KMS-11 (cell line): ENCODE measurements at regions not wholly inside any gene's neighbourhood (a gene's known extent, or its start where the extent isn't known, plus 50 kb on each side); places are given as distances from the start of the nearest gene placed in this dataset.

Experiments
- H2AFZ ChIP-seq: fragments of 200-600 bp; sonication (generic); 2 replicates; pipeline ENCODE4 v1.6.1; 2016; ENCODE audit warnings: antibody characterized with exemption, mixed run types, low read depth
- H3K27ac ChIP-seq: fragments of 200-600 bp; sonication (generic); 2 replicates; pipeline ENCODE4 v1.6.1; 2016; ENCODE audit warnings: mild to moderate bottlenecking, mixed run types
- H3K27me3 ChIP-seq: fragments of 200-600 bp; sonication (generic); 2 replicates; pipeline ENCODE4 v1.6.1; 2017; ENCODE audit warnings: mild to moderate bottlenecking, low read depth, mixed run types, moderate library complexity; ENCODE audit not compliant: insufficient read depth
- H3K36me3 ChIP-seq: fragments of 200-600 bp; sonication (generic); 2 replicates; pipeline ENCODE4 v1.6.1; 2017; ENCODE audit warnings: mild to moderate bottlenecking, mixed run types; ENCODE audit not compliant: insufficient read depth
- H3K4me1 ChIP-seq: fragments of 200-600 bp; sonication (generic); 2 replicates; pipeline ENCODE4 v1.6.1; 2016; ENCODE audit warnings: mild to moderate bottlenecking, low read depth, mixed run types; ENCODE audit not compliant: poor library complexity, severe bottlenecking
- H3K4me2 ChIP-seq: fragments of 200-600 bp; sonication (generic); 2 replicates; pipeline ENCODE4 v1.7.0; 2016; ENCODE audit warnings: mild to moderate bottlenecking, mixed run types
- H3K4me3 ChIP-seq: fragments of 200-600 bp; sonication (generic); IDR thresholded peaks from 2 replicates; pipeline ENCODE4 v1.6.1; 2017; ENCODE audit warnings: low read depth, low read length, mixed read lengths; ENCODE audit not compliant: insufficient read depth
- H3K79me2 ChIP-seq: fragments of 200-600 bp; sonication (generic); 2 replicates; pipeline ENCODE4 v1.6.1; 2016; ENCODE audit warnings: low read depth, mixed run types; ENCODE audit not compliant: insufficient read depth
- H3K9ac ChIP-seq: fragments of 200-600 bp; sonication (generic); 2 replicates; pipeline ENCODE4 v1.6.1; 2016; ENCODE audit warnings: mild to moderate bottlenecking, mixed run types
- H4K20me1 ChIP-seq: fragments of 200-600 bp; sonication (generic); 2 replicates; pipeline ENCODE4 v1.6.1; 2016; ENCODE audit warnings: mild to moderate bottlenecking, mixed run types; ENCODE audit not compliant: insufficient read depth
- CTCF ChIP-seq: fragments of 200-600 bp; sonication (generic); conservative IDR thresholded peaks from 2 replicates; pipeline ENCODE4 v1.6.1; 2017; ENCODE audit warnings: low read depth, mild to moderate bottlenecking, antibody characterized with exemption, low read length, moderate library complexity, mixed read lengths

GRCh38 chr4:14743172-14743571 is 259.1 kb upstream of the CPEB2 start:
- H3K27ac ChIP-seq: no peak overlapping the region
- no peak for TF ChIP-seq CTCF
- H2AFZ ChIP-seq: no peak overlapping the region
- no peaks in the 10 kb centered on the region for H3K79me2 ChIP-seq
- H3K4me2 ChIP-seq: no peak overlapping the region
- H3K27me3 ChIP-seq: no peaks in the 10 kb centered on the region
- no peaks in the 10 kb centered on the region for H3K4me1 ChIP-seq
- no peaks in the 10 kb centered on the region for H4K20me1 ChIP-seq
- H3K4me3 ChIP-seq: no peak overlapping the region
- no peak overlapping the region for H3K9ac ChIP-seq
- no peaks in the 10 kb centered on the region for H3K36me3 ChIP-seq

GRCh38 chr4:14743601-14744000 is 258.7 kb upstream of the CPEB2 start:
- Histone ChIP-seq H4K20me1 (no peaks in the 10 kb centered on the region), H3K4me2 (no peak overlapping the region), H3K4me3 (no peak overlapping the region), H3K79me2 (no peaks in the 10 kb centered on the region), H3K36me3 (no peaks in the 10 kb centered on the region), H3K4me1 (no peaks in the 10 kb centered on the region), H2AFZ (no peak overlapping the region), H3K27ac (no peak overlapping the region), H3K27me3 (no peaks in the 10 kb centered on the region), H3K9ac (no peak overlapping the region)
- no peak for TF ChIP-seq CTCF

- no peaks in the 10 kb centered on the region for H3K4me1 ChIP-seq
Measured at GRCh38 chr4:14744346-14744745, 257.9 kb upstream of the CPEB2 start.

GRCh38 chr4:14749910-14750309 is 252.4 kb upstream of the CPEB2 start:
- H4K20me1 ChIP-seq: no peaks in the 10 kb centered on the region
- TF ChIP-seq CTCF: no peak
- H3K4me1 ChIP-seq: no peaks in the 10 kb centered on the region
- H3K79me2 ChIP-seq: no peaks in the 10 kb centered on the region
- H3K4me2 ChIP-seq: no peak overlapping the region
- no peaks in the 10 kb centered on the region for H3K27me3 ChIP-seq
- H3K9ac ChIP-seq: no peak overlapping the region
- no peak overlapping the region for H2AFZ ChIP-seq
- no peak overlapping the region for H3K27ac ChIP-seq
- H3K4me3 ChIP-seq: no peak overlapping the region
- H3K36me3 ChIP-seq: no peaks in the 10 kb centered on the region

More at GRCh38 chr4:14744346-14744745, 257.9 kb upstream of the CPEB2 start:
- no peak overlapping the region for H3K4me3 ChIP-seq
- H3K27me3 ChIP-seq: no peaks in the 10 kb centered on the region
- no peak overlapping the region for H3K27ac ChIP-seq
- H3K9ac ChIP-seq: no peak overlapping the region
- no peak overlapping the region for H3K4me2 ChIP-seq
- no peaks in the 10 kb centered on the region for H3K36me3 ChIP-seq
- no peak overlapping the region for H2AFZ ChIP-seq
- no peaks in the 10 kb centered on the region for H3K79me2 ChIP-seq
- H4K20me1 ChIP-seq: no peaks in the 10 kb centered on the region
- TF ChIP-seq CTCF: no peak
